ENCODE measurements at regions not wholly inside any gene's neighbourhood (a gene's known extent, or its start where the extent isn't known, plus 50 kb on each side); places are given as distances from the start of the nearest gene placed in this dataset.
A peak's percentile ranks its signal among the peaks of the same experiment; 100 is the strongest.

- ATAC-seq (no peak), DNase-seq (no peak)
- no peaks in the 10 kb centered on the region for H3K36me3 ChIP-seq (ENCODE audit: insufficient read depth in 1 of 2, low read depth in 1 of 2)
- H3K9me3 ChIP-seq: no peaks in the 10 kb centered on the region
- H3K27ac ChIP-seq: no peak overlapping the region
- 77 to 85% (median 80%) methylated on average over 3 of the region's 3 CpGs for WGBS, 3 donors
- intact Hi-C loops (cut with DNase I): no loop called here
- no peak for TF ChIP-seq CTCF (IDR thresholded peaks at IDR 0.05)
- no peaks in the 10 kb centered on the region for H3K27me3 ChIP-seq (ENCODE audit: insufficient read depth in 3 of 3, low read length in 2 of 3)
- no peak overlapping the region for H3K4me3 ChIP-seq
- no peaks in the 10 kb centered on the region for H3K4me1 ChIP-seq
Measured at GRCh38 chr2:145185696-145186095, 665.8 kb upstream of the ZEB2 start.

- Histone ChIP-seq H3K4me3 (no peak overlapping the region), H3K27ac (no peak overlapping the region), H3K36me3 (ENCODE audit: insufficient read depth in 1 of 2, low read depth in 1 of 2) (no peaks in the 10 kb centered on the region), H3K27me3 (ENCODE audit: insufficient read depth in 3 of 3, low read length in 2 of 3) (no peaks in the 10 kb centered on the region), H3K9me3 (no peaks in the 10 kb centered on the region), H3K4me1 (no peaks in the 10 kb centered on the region)
- ATAC-seq (peak in 1 of 4 donors; percentile 65), DNase-seq (no peak)
- TF ChIP-seq CTCF (IDR thresholded peaks at IDR 0.05): no peak
- WGBS, 3 donors: 69 to 72% (median 72%) methylated on average over 5 of the region's 5 CpGs
- intact Hi-C loops (cut with DNase I): no loop called here
Measured at GRCh38 chr2:145184741-145185651, 665.1 kb upstream of the ZEB2 start.

GRCh38 chr2:145169285-145169684 lies 649.4 kb upstream of the ZEB2 start:
- no peak for ATAC-seq
- TF ChIP-seq CTCF (IDR thresholded peaks at IDR 0.05): no peak
- Histone ChIP-seq H3K27me3 (ENCODE audit: insufficient read depth in 3 of 3, low read length in 2 of 3) (no peaks in the 10 kb centered on the region), H3K36me3 (ENCODE audit: insufficient read depth in 1 of 2, low read depth in 1 of 2) (no peaks in the 10 kb centered on the region), H3K9me3 (no peaks in the 10 kb centered on the region), H3K4me3 (no peak overlapping the region), H3K27ac (no peak overlapping the region), H3K4me1 (no peaks in the 10 kb centered on the region)
- intact Hi-C loops (cut with DNase I): no loop called here
- 74 to 92% (median 85%) methylated on average over 2 of the region's 2 CpGs for WGBS, 3 donors
- DNase-seq: no peak

- intact Hi-C loops (cut with DNase I): no loop called here
- H3K36me3 ChIP-seq (ENCODE audit: insufficient read depth in 1 of 2, low read depth in 1 of 2): no peaks in the 10 kb centered on the region
- H3K4me1 ChIP-seq: no peaks in the 10 kb centered on the region
- TF ChIP-seq CTCF (IDR thresholded peaks at IDR 0.05): no peak
- 87 to 93% (median 89%) methylated on average over 5 of the region's 5 CpGs for WGBS, 3 donors
- H3K27me3 ChIP-seq (ENCODE audit: insufficient read depth in 3 of 3, low read length in 2 of 3): no peaks in the 10 kb centered on the region
- no peak overlapping the region for H3K4me3 ChIP-seq
- DNase-seq (no peak), ATAC-seq (no peak)
- H3K27ac ChIP-seq: no peak overlapping the region
- H3K9me3 ChIP-seq: no peaks in the 10 kb centered on the region
Measured at GRCh38 chr2:145168091-145168490, 648.2 kb upstream of the ZEB2 start.

All from psoas muscle (tissue), 7 donors.